NCI-H510A treated with DMSO at 0.1 percent for 48 hours (cell line): ENCODE measurements at regions not wholly inside any gene's neighbourhood (a gene's known extent, or its start where the extent isn't known, plus 50 kb on each side); places are given as distances from the start of the nearest gene placed in this dataset.
"Not testable (repeated sequence)": the region's sequence is repeated elsewhere in the genome, so short reads cannot be mapped to it uniquely, and the experiment has no call there.

Experiments
- DNase-seq: peaks from one replicate; lab custom pipeline; 2025; lab: John Stamatoyannopoulos, UW

GRCh38 chr13:62407871-62408270, 992.2 kb upstream of the PCDH20 start:
- no peak for DNase-seq

DNA sequence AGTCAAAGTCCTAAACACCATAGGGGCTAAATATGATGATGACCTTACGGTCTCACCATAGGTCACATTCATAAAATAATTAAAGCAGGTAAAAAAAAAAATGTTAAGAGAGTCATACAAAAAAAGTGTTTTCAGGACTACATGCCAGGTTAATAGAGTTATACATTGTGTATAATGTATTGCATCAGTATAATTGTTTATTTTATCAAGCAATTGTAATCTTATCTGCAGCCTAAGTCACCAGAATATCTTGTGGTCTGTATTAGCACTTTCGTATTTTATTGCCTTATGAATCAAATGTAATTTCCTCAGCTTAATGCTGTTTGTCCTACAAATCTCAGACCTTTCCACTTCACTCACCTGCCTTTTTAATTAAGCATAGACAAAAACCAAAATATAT, 972.9 kb upstream of the PCDH20 start:
- no peak for DNase-seq

DNA sequence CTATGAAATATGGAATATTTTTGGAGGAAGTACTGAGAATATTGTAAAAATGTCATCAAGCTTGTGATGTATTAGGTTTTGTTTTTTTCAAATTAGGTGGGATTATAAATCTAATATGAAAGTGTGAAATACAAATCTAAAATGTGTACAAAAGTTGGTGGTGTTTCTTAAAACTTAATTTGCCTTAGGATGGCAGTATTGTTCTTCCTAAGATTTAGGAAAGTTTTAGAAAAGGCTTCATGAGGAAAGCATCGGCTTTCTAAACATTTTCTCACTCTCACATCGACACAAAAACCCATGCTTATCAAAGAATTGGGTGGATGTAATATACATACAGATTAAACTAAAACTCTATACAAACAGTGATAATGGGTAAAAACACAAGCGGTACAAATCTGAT, 972.0 kb upstream of the PCDH20 start:
- DNase-seq = no peak

GRCh38 chr13:62379241-62379640, 963.6 kb upstream of the PCDH20 start:
- DNase-seq = not testable (repeated sequence)

DNA sequence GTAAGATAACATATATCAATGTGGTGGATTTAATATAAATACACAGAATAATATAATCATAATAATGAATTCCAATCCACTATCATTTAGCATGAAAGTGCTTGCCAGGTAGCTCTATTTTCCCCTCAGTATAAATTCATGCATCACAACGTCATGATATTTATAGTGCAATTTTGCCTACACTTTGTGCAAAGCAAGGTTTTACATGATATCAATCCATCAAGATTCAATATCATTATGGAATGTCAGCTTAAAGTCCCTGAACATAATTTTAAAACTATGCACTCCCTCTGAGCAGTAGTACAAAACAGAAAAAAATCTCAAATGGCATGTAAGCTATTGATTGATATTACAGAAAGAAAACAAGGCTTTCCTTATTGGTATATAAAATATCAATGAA, 962.2 kb upstream of the PCDH20 start:
- DNase-seq = no peak

DNA sequence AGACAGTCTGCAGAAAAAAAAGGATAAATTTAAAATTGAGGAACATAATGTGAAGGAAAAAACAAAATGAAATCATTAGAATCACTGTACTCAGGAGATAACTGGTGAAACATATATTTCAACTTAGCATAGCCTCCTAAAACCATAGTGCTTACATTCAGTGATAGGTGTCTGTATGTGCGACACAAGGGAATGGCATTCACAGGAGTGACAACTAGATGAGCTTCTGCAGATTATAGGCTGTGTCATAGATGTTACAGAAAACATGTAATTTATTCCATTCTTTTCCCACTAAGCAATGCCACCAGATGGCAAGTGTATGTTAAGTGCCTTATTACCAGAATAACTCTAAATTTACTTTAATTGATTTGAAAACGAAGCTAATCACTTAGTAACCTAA, 960.0 kb upstream of the PCDH20 start:
- DNase-seq = no peak

DNA sequence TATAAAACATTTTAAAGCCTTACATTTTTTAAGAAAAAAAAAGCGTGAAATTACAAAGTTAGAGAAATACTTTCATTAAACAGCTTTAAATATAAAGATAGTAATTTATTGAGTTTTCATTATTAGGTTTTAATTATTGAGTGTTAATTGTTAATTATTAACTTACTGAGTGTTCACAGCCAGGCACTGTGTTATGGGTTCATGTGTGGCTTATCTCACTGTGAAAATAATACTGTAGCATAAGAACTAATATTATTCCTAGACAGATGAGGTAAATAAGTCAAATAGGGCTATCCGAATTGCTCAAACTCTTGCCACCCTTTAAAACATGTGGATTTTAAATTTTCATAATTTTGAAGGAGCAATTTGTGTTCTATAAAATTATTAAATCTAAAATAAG, 956.1 kb upstream of the PCDH20 start:
- DNase-seq = no peak

- DNase-seq = not testable (repeated sequence)
These were observed 952.3 kb upstream of the PCDH20 start for GRCh38 chr13:62367971-62368370.

GRCh38 chr13:62360609-62361008, 945.0 kb upstream of the PCDH20 start:
- DNase-seq = no peak

GRCh38 chr13:62358646-62358932, 942.9 kb upstream of the PCDH20 start:
- no peak for DNase-seq

DNA sequence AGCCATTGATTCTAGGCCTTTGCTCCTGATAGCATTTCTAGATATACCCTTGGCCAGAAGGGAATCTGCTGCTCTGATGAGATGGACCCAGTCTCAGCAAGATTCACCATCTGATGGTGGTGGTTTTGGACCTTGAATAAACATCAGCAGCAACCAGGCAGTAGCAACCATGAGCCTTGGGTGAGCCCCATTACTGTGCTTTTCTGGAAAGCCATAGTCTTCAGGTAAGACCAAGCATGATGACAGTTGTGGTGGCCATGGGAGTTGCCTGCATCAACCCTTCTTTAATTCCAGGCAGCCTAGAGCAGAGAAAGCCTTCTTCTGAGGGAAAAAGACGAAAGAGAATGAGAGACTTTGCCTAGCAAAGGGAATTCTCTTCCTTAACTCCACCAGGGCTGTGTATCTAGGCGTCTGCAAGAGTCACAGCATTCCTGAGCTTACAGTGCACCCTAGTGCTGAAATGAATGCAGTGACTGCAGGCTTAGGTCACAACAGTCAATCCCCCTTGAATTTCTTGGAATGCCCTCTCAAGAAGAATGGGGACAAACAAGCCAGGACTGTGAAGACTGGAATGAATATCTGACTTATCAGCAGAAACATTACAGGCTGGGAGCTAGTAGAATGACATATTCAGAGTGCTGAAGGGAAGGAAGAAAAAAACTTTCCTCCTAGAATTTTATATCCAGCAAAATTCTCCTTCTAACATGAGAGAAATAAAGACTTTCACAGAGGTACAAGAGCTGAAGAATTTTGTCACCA, 942.4 kb upstream of the PCDH20 start:
- DNase-seq = no peak

DNA sequence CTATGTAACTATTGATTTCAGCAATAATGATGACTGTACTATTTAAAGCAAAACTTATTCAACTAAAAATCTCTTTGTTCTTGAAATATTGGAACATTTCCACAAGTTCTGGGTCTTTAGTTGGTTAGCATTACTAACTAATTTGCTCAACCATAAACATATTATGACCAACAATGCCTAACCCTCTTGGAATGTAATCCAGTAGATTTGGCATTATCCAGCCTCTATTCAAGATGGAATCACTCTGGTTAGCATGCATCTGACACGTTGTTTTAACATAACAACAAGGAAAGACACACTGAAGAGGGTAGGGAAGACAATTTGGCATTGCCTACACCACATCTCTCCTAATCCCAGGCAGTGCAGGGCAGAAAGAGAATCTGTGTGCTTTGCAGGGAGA, 941.3 kb upstream of the PCDH20 start:
- no peak for DNase-seq

GRCh38 chr13:62337109-62337880, 921.6 kb upstream of the PCDH20 start:
- DNase-seq = no peak

- no peak for DNase-seq
These were observed 920.9 kb upstream of the PCDH20 start for GRCh38 chr13:62336507-62336906.

DNA sequence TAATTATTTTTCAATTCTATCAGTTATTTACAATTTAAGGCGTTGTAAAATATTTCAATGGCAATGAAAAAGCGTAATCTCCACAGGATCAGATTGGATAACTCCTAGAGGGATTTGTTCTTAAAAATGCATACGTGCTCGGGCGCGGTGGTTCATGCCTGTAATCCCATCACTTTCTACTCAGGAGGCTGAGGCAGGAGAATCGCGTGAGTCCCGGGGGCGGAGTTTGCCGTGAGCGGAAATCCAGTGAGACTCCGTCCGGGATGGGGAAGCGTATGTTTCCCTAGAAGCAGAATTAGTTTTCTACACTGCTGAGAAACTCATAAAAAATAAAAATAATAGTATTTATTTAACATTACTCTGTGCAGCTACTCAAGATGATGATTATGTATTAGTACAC, 917.8 kb upstream of the PCDH20 start:
- DNase-seq = no peak

GRCh38 chr13:62331384-62331783, 915.7 kb upstream of the PCDH20 start:
- no peak for DNase-seq

- DNase-seq = no peak
These were observed 911.7 kb upstream of the PCDH20 start for GRCh38 chr13:62327367-62327766.

DNA sequence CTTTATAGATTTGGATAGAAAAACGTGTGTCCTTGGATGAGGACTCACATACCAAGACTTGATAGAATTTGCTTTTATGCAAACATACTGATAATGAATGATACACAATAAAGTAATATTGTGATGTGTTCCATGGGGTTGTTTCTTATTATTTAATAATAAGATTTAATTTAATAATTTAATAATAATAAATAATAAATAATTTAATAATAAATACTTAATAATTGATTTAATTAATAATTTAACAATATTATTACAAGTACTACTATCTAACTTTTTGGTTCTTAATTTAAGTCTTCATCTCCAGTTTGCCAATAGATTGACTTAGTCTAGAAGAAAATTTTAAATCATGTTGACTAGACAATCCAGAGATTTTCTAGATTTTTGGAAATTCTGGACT, 909.2 kb upstream of the PCDH20 start:
- no peak for DNase-seq

DNA sequence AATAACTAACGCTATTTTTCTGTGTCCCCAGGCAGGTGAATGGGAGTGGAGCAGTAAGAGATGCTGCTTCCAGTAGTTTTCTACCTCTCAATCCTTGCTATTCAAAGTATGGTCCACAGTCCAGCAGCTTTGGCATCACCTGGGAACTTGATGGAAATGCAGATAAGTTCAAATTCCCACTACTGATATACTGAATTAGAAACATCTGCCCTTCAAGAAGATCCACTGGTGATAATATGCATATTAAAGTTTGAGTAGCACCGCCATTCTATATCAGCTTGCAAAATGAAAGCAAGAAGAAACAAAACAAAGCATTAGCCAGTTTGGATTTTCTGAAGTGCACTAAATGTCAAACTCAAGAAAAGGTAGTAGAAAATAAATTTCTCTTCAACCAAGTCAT, 906.2 kb upstream of the PCDH20 start:
- no peak for DNase-seq

DNA sequence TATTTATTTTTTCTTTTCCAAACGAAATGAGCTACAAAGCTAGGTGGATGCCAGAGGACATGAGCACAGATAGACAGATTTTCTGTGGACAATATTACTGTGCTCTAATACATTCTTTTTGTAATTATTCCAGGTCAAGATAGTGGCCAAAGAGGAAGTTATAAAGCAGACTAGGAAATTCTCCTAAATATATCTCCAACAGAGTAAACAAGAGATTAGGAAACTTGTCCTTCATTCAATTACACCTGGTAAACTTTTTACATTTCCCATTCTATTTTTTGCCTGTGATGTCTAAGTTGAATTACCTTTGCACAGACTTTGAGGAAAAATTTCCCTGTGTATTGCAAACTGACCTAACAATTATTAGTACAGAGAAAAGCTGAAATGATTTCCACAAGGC, 905.5 kb upstream of the PCDH20 start:
- DNase-seq = no peak

DNA sequence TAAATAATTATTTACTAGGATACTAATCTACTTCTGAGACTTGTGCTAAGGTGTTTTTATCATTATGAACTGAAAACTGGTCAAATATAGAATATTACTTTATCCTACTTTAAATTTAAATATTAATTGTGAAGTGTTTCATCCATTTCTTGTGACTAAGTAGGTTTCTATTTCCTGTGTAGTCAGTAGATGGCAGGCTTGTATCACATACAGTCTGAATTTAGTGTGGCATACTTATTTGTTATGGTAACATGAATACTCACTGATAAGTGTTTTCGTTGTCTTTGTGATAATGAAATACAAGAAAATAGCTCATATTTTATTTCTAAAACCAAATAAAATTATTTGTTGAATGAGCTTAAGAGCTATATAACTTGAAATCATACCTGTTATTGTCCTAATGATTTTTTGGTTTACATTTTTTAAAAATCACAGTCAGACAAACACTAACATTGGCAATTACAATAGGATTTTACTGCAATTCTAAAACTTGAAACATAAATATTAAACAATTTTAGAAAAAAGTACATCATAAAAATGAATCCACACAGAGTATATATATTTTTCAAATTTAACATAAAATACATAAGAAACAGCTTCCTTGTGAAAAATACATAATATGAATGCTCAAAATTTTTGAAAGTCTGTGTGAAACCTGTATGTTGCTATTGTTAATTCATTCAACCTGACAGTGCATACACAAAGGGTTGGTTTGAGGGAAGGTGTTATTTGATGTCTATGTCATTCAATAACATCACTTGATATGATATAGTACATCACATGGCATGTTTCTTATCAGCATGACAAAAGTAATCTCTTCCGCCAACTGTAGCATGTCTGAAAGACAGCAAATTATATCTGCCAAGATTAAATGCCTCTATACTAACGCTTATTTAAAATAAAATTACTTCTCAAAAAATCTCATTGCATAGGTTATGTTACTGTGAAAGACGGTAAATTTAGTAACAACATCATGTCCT, 904.8 kb upstream of the PCDH20 start:
- peak; percentile 27 for DNase-seq

GRCh38 chr13:62309904-62310303, 894.3 kb upstream of the PCDH20 start:
- no peak for DNase-seq

- DNase-seq = no peak
These were observed 890.1 kb upstream of the PCDH20 start for GRCh38 chr13:62305756-62306155.
